Cardiac muscle cell (in vitro differentiated cells and primary cell): ENCODE measurements at regions not wholly inside any gene's neighbourhood (a gene's known extent, or its start where the extent isn't known, plus 50 kb on each side); places are given as distances from the start of the nearest gene placed in this dataset.
"Not testable (repeated sequence)": the region's sequence is repeated elsewhere in the genome, so short reads cannot be mapped to it uniquely, and the experiment has no call there.

Experiments
- DNase-seq, 2 donors: peaks; one replicate each; pipeline versions ENCODE4 v3.0.0 to v3.0.0-alpha.2; 2010 to 2017; ENCODE audit warnings: low read depth in 1 of 2, low spot score in 1 of 2
- H3K27ac ChIP-seq: fragments of 200-600 bp; sonication (generic); 2 replicates; pipeline ENCODE4 v1.5.1; 2016
- H3K27me3 ChIP-seq: fragments of 200-600 bp; sonication (generic); 2 replicates; pipeline ENCODE4 v1.6.0; 2016; ENCODE audit warnings: control low read depth
- H3K36me3 ChIP-seq: fragments of 200-600 bp; sonication (generic); 2 replicates; pipeline ENCODE4 v1.5.1; 2016; ENCODE audit warnings: control low read depth
- H3K4me1 ChIP-seq: fragments of 200-600 bp; sonication (generic); 2 replicates; pipeline ENCODE4 v1.8.1; 2017; ENCODE audit warnings: low read depth, mild to moderate bottlenecking, mixed run types
- H3K4me3 ChIP-seq: fragments of 200-600 bp; sonication (generic); 2 replicates; pipeline ENCODE4 v1.5.1; 2016; ENCODE audit warnings: mild to moderate bottlenecking
- H3K9me3 ChIP-seq: fragments of 200-600 bp; sonication (generic); 2 replicates; pipeline ENCODE4 v1.5.1; 2017; ENCODE audit warnings: low read depth, mild to moderate bottlenecking, control low read depth
- TF ChIP-seq, protein P1 (sequence below): IDR thresholded peaks from 2 replicates; pipeline ENCODE4 v1.5.1; 2012; ENCODE audit warnings: low read depth, mild to moderate bottlenecking, low read length

DNA sequence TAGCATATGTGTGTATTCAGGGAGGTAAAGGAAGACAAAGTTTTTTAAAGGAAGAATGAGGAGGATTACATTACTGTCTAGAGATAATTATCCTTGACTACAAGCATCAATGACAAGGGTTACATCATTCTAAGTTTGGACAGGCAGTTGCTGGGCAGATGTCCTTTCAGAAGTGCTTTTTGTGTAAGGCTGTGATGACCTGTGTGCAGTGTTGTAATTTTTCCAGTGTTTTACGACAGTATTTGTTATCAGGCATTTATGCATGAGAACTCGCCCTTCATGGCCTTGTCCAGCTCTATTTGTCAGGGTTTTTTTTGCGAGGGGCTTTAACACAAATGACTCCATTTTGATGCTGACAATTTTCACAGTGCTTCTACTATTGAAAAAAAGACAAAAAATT lies 658.3 kb upstream of the NXPH2 start:
- H3K9me3 ChIP-seq = no peaks in the 10 kb centered on the region
- no peaks in the 10 kb centered on the region for H3K27me3 ChIP-seq
- H3K36me3 ChIP-seq = no peaks in the 10 kb centered on the region
- no peak overlapping the region for H3K27ac ChIP-seq
- H3K4me1 ChIP-seq = no peaks in the 10 kb centered on the region
- no peak for DNase-seq
- TF ChIP-seq, protein P1, sequence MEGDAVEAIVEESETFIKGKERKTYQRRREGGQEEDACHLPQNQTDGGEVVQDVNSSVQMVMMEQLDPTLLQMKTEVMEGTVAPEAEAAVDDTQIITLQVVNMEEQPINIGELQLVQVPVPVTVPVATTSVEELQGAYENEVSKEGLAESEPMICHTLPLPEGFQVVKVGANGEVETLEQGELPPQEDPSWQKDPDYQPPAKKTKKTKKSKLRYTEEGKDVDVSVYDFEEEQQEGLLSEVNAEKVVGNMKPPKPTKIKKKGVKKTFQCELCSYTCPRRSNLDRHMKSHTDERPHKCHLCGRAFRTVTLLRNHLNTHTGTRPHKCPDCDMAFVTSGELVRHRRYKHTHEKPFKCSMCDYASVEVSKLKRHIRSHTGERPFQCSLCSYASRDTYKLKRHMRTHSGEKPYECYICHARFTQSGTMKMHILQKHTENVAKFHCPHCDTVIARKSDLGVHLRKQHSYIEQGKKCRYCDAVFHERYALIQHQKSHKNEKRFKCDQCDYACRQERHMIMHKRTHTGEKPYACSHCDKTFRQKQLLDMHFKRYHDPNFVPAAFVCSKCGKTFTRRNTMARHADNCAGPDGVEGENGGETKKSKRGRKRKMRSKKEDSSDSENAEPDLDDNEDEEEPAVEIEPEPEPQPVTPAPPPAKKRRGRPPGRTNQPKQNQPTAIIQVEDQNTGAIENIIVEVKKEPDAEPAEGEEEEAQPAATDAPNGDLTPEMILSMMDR = no peak
- no peak overlapping the region for H3K4me3 ChIP-seq

DNA sequence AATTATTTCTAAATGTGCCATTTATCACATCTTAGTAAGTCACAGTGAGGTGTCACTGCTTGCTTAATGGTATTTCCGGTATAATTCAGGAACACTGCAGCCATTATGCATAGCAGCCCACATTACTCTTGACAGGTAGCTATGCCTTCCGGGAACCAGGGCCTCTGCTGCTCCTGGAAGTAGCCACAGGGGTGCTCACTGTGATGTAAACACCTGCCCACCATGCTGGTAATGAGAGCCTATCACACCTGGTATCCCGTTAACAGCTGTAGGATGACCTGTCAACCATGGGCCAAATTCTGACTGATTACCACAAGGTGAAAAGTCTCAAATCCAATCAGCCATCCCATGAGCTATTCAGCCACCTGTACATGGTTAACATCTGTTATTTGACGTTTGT lies 647.0 kb upstream of the NXPH2 start:
- Histone ChIP-seq H3K36me3 (no peaks in the 10 kb centered on the region), H3K4me3 (no peak overlapping the region), H3K27ac (no peak overlapping the region), H3K9me3 (no peaks in the 10 kb centered on the region), H3K4me1 (no peaks in the 10 kb centered on the region), H3K27me3 (no peaks in the 10 kb centered on the region)
- no peak for DNase-seq
- TF ChIP-seq, protein P1 = no peak

DNA sequence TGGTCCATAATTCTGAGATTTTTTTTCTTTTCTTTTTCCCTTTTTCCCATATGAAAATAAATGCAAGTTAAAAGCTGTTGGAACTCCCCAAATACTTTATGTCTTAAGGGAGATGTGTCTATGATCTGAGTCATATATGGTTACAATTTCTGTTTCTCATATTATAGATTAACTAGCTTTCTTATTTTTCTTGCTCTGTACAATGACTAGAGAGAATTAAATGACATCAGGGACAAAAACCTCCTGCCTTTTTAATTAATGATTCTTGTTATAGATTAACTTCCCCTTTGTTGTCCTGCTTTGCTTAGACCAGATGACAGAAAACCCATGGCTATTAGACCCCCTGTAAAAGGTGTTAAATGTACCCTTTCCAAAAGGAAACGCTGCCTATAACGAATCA lies 643.9 kb upstream of the NXPH2 start:
- no peaks in the 10 kb centered on the region for H3K4me1 ChIP-seq
- H3K27ac ChIP-seq = no peak overlapping the region
- no peaks in the 10 kb centered on the region for H3K9me3 ChIP-seq
- H3K27me3 ChIP-seq = no peaks in the 10 kb centered on the region
- TF ChIP-seq, protein P1 = no peak
- DNase-seq = no peak
- H3K4me3 ChIP-seq = no peak overlapping the region
- H3K36me3 ChIP-seq = no peaks in the 10 kb centered on the region

DNA sequence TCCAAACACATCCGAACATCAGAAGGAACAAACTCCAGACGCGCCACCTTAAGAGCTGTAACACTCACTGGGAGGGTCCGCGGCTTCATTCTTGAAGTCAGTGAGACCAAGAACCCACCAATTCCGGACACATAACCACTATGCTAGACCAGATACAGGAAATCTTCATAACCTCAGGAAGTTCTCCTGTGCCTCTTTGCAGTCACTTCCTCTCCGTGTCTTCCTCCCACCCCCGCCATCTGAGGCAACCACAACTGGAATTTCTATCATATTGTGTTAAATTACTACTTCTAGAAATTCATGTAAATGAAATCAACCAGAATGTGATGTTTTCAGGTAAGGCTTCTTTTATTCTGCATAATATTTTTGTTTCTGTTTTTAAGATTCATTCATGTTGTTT lies 631.0 kb upstream of the NXPH2 start:
- H3K27ac ChIP-seq = no peak overlapping the region
- TF ChIP-seq, protein P1 = no peak
- no peaks in the 10 kb centered on the region for H3K9me3 ChIP-seq
- H3K4me3 ChIP-seq = no peak overlapping the region
- no peaks in the 10 kb centered on the region for H3K36me3 ChIP-seq
- no peaks in the 10 kb centered on the region for H3K4me1 ChIP-seq
- H3K27me3 ChIP-seq = no peaks in the 10 kb centered on the region
- DNase-seq = no peak

DNA sequence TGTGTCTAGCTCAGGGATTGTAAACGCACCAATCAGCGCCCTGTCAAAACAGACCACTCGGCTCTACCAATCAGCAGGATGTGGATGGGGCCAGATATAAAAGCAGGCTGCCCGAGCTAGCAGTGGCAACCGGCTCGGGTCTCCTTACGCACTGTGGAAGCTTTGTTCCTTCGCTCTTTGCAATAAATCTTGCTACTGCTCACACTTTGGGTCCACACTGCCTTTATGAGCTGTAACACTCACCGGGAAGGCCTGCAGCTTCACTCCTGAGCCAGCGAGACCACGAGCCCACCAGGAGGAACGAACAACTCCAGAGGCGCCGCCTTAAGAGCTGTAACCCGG lies 630.6 kb upstream of the NXPH2 start:
- not testable (repeated sequence) for H3K36me3 ChIP-seq, DNase-seq, H3K9me3 ChIP-seq, H3K4me3 ChIP-seq, H3K27me3 ChIP-seq, H3K27ac ChIP-seq, H3K4me1 ChIP-seq

DNA sequence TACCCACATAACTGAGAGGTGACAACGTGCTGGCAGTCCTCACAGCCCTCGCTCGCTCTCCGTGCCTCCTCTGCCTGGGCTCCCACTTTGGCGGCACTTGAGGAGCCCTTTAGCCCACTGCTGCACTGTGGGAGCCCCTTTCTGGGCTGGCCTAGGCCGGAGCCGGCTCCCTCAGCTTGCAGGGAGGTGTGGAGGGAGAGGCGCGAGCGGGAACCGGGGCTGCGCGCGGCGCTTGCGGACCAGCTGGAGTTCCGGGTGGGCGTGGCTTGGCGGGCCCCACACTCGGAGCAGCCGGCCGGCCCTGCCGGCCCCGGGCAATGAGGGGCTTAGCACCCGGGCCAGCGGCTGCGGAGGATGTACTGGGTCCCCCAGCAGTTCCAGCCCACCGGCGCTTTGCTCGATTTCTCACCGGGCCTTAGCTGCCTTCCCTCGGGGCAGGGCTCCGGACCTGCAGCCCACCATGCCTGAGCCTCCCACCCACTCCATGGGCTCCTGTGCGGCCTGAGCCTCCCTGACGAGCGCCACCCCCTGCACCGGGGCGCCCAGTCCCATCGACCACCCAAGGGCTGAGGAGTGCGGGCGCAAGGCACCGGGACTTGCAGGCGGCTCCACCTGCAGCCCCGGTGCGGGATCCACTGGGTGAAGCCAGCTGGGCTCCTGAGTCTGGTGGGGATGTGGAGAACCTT lies 630.1 kb upstream of the NXPH2 start:
- not testable (repeated sequence) for H3K27me3 ChIP-seq, H3K4me1 ChIP-seq, H3K9me3 ChIP-seq, H3K27ac ChIP-seq, H3K36me3 ChIP-seq, H3K4me3 ChIP-seq, DNase-seq

DNA sequence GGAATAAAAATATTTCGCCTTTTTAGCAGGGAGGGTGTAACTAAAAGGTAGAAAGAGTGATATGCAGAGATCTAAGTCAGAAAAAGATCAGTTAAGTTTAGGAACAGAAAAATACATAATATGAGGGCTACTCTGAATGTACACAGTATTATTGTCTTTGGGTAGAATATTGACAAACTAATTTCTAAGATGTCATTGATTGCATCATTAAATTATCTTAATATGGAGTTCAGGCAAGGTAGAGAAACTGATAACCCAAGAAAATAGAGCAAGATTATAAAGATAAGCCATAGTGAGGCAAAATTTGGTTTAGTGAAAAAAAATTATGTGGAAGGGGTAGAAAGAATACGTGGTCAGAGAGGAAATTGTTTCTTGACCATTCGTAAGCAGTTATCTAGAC lies 629.0 kb upstream of the NXPH2 start:
- H3K27me3 ChIP-seq = no peaks in the 10 kb centered on the region
- H3K9me3 ChIP-seq = no peaks in the 10 kb centered on the region
- no peaks in the 10 kb centered on the region for H3K4me1 ChIP-seq
- no peak overlapping the region for H3K4me3 ChIP-seq
- H3K27ac ChIP-seq = no peak overlapping the region
- TF ChIP-seq, protein P1 = no peak
- no peak for DNase-seq
- H3K36me3 ChIP-seq = no peaks in the 10 kb centered on the region
